ENCODE measurements at regions not wholly inside any gene's neighbourhood (a gene's known extent, or its start where the extent isn't known, plus 50 kb on each side); places are given as distances from the start of the nearest gene placed in this dataset.
"Not testable (repeated sequence)": the region's sequence is repeated elsewhere in the genome, so short reads cannot be mapped to it uniquely, and the experiment has no call there.

GRCh38 chr2:16379901-16380300 lies 285.7 kb downstream of the CYRIA start:
- TF ChIP-seq, protein P1, sequence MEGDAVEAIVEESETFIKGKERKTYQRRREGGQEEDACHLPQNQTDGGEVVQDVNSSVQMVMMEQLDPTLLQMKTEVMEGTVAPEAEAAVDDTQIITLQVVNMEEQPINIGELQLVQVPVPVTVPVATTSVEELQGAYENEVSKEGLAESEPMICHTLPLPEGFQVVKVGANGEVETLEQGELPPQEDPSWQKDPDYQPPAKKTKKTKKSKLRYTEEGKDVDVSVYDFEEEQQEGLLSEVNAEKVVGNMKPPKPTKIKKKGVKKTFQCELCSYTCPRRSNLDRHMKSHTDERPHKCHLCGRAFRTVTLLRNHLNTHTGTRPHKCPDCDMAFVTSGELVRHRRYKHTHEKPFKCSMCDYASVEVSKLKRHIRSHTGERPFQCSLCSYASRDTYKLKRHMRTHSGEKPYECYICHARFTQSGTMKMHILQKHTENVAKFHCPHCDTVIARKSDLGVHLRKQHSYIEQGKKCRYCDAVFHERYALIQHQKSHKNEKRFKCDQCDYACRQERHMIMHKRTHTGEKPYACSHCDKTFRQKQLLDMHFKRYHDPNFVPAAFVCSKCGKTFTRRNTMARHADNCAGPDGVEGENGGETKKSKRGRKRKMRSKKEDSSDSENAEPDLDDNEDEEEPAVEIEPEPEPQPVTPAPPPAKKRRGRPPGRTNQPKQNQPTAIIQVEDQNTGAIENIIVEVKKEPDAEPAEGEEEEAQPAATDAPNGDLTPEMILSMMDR (conservative IDR thresholded peaks at IDR 0.05 in 1 of 2, IDR thresholded peaks at IDR 0.05 in 1 of 2; ENCODE audit: extremely low read depth in 1 of 2, insufficient read depth in 1 of 2, low read depth in 1 of 2, low read length in 2 of 2): not testable (repeated sequence)
- not testable (repeated sequence) for TF ChIP-seq EZH2 (IDR thresholded peaks at IDR 0.05; ENCODE audit: borderline replicate concordance, low read length)
